Activated CD8-positive, alpha-beta T cell treated with anti-CD3 and anti-CD28 coated beads for 36 hours (primary cell): ENCODE measurements at regions not wholly inside any gene's neighbourhood (a gene's known extent, or its start where the extent isn't known, plus 50 kb on each side); places are given as distances from the start of the nearest gene placed in this dataset.
"Not testable (repeated sequence)": the region's sequence is repeated elsewhere in the genome, so short reads cannot be mapped to it uniquely, and the experiment has no call there.

Source experiments
- ATAC-seq: fragments of 200-7000 bp; cut with Tn5 transposase; one replicate; pipeline ENCODE4 v1.10.0; 2021; ENCODE audit warnings: mild to moderate bottlenecking, moderate library complexity
- CTCF ChIA-PET: fragments of 350-600 bp; sonication (Branson Sonifier 250); formaldehyde crosslinking; loops from one replicate; lab custom pipeline; 2021; ENCODE audit warnings: antibody characterized with exemption; lab: Charles Lee
- POLR2A ChIA-PET: fragments of 350-600 bp; sonication (Branson Sonifier 250); formaldehyde crosslinking; loops from one replicate; lab custom pipeline; 2021; ENCODE audit warnings: antibody characterized with exemption; lab: Charles Lee
- DNase-seq: peaks from one replicate; pipeline ENCODE4 v3.0.0-alpha.2; 2020
- H3K27ac Mint-ChIP-seq: one replicate; pipeline ENCODE4 v1.8.0; 2021; ENCODE audit warnings: mild to moderate bottlenecking, mixed read lengths
- H3K27me3 Mint-ChIP-seq: one replicate; pipeline ENCODE4 v1.8.0; 2021; ENCODE audit warnings: mixed read lengths
- H3K36me3 Mint-ChIP-seq: one replicate; pipeline ENCODE4 v1.8.0; 2021; ENCODE audit warnings: low read depth, mixed read lengths
- H3K4me1 Mint-ChIP-seq: one replicate; pipeline ENCODE4 v1.8.0; 2021; ENCODE audit warnings: low read depth, mixed read lengths
- H3K4me3 Mint-ChIP-seq: one replicate; pipeline ENCODE4 v1.8.0; 2021; ENCODE audit warnings: mild to moderate bottlenecking, moderate library complexity, mixed read lengths
- H3K9me3 Mint-ChIP-seq: one replicate; pipeline ENCODE4 v1.8.0; 2021; ENCODE audit warnings: mixed read lengths
- CTCF ChIP-seq: fragments of 200-600 bp; IDR thresholded peaks from one replicate; pipeline ENCODE4 v1.8.0; 2022; ENCODE audit warnings: antibody characterized with exemption, mild to moderate bottlenecking
- intact Hi-C: fragments of 100-400 bp; cut with micrococcal nuclease; formaldehyde crosslinking; loops from one replicate; pipeline ENCODE4 v1.10.0; 2022

GRCh38 chr4:188377816-188378215 lies 238.6 kb downstream of the TRIML1 start:
- DNase-seq (no peak), ATAC-seq (no peak)
- POLR2A ChIA-PET = no interaction called here
- H3K27ac Mint-ChIP-seq = no peak overlapping the region
- H3K4me3 Mint-ChIP-seq = no peak overlapping the region
- H3K27me3 Mint-ChIP-seq = no peaks in the 10 kb centered on the region
- no peak for TF ChIP-seq CTCF
- CTCF ChIA-PET = no interaction called here
- intact Hi-C loops = no loop called here
- no peaks in the 10 kb centered on the region for H3K36me3 Mint-ChIP-seq
- no peaks in the 10 kb centered on the region for H3K4me1 Mint-ChIP-seq
- peaks cover 34% of the 10 kb centered on the region for H3K9me3 Mint-ChIP-seq

- H3K36me3 Mint-ChIP-seq = no peaks in the 10 kb centered on the region
Observed at GRCh38 chr4:188383180-188383579, 243.9 kb downstream of the TRIML1 start.

GRCh38 chr4:188387179-188387791 lies 248.0 kb downstream of the TRIML1 start:
- no peak for DNase-seq
- no peak for ATAC-seq
- H3K27ac Mint-ChIP-seq = no peak overlapping the region
- ChIA-PET POLR2A (no interaction called here), CTCF (interaction anchor here (1.2 kb wide), 1 partner anchor 18 kb away, joined by 3 read pairs; no protein-coding TSS in a partner anchor)
- H3K36me3 Mint-ChIP-seq = no peaks in the 10 kb centered on the region
- no peak for TF ChIP-seq CTCF
- no peak overlapping the region for H3K4me3 Mint-ChIP-seq
- no peaks in the 10 kb centered on the region for H3K27me3 Mint-ChIP-seq
- no peaks in the 10 kb centered on the region for H3K4me1 Mint-ChIP-seq
- peaks cover 24% of the 10 kb centered on the region for H3K9me3 Mint-ChIP-seq
- intact Hi-C loops = no loop called here

More at GRCh38 chr4:188383180-188383579, 243.9 kb downstream of the TRIML1 start:
- H3K27ac Mint-ChIP-seq = no peak overlapping the region
- ChIA-PET CTCF (no interaction called here), POLR2A (no interaction called here)
- intact Hi-C loops = no loop called here
- TF ChIP-seq CTCF = no peak
- no peaks in the 10 kb centered on the region for H3K4me1 Mint-ChIP-seq
- H3K9me3 Mint-ChIP-seq = peaks cover 32% of the 10 kb centered on the region
- H3K27me3 Mint-ChIP-seq = no peaks in the 10 kb centered on the region
- DNase-seq (no peak), ATAC-seq (no peak)
- H3K4me3 Mint-ChIP-seq = no peak overlapping the region

GRCh38 chr4:188391349-188391748 lies 252.1 kb downstream of the TRIML1 start:
- H3K4me1 Mint-ChIP-seq, DNase-seq, POLR2A ChIA-PET, H3K9me3 Mint-ChIP-seq, intact Hi-C loops, ATAC-seq, CTCF ChIA-PET, H3K27ac Mint-ChIP-seq, H3K36me3 Mint-ChIP-seq, H3K27me3 Mint-ChIP-seq, H3K4me3 Mint-ChIP-seq: not testable (repeated sequence)

GRCh38 chr4:188396037-188396436 lies 256.8 kb downstream of the TRIML1 start:
- H3K9me3 Mint-ChIP-seq = peaks cover 8% of the 10 kb centered on the region
- CTCF ChIA-PET = no interaction called here
- intact Hi-C loops = no loop called here
- H3K27ac Mint-ChIP-seq = no peak overlapping the region
- no peak for TF ChIP-seq CTCF
- ATAC-seq (no peak), DNase-seq (no peak)
- no peaks in the 10 kb centered on the region for H3K27me3 Mint-ChIP-seq
- POLR2A ChIA-PET = no interaction called here
- no peaks in the 10 kb centered on the region for H3K36me3 Mint-ChIP-seq
- H3K4me3 Mint-ChIP-seq = no peak overlapping the region
- H3K4me1 Mint-ChIP-seq = no peaks in the 10 kb centered on the region
